ENCODE measurements at regions not wholly inside any gene's neighbourhood (a gene's known extent, or its start where the extent isn't known, plus 50 kb on each side); places are given as distances from the start of the nearest gene placed in this dataset.

GRCh38 chr4:11704186-11704830 lies 275.6 kb upstream of the HS3ST1 start:
- no peak for ATAC-seq
- BruUV-seq (replicated peaks), result TSS peak; percentile 54
- no peaks in the 10 kb centered on the region; a peak in 1 of 4 replicates for H3K9me3 ChIP-seq (ENCODE audit: control insufficient read depth in 1 of 2, insufficient read depth in 1 of 2, low read depth in 1 of 2, low read length in 2 of 2)
- H3K9me2 ChIP-seq (ENCODE audit: insufficient read depth), result no peaks in the 10 kb centered on the region
- peaks cover 32 to 70% of the 10 kb centered on the region in 2 experiments for H3K4me1 ChIP-seq (ENCODE audit: control insufficient read depth in 1 of 2, insufficient read depth in 2 of 2, low read length in 2 of 2)
- DNase-seq (ENCODE audit: low read depth, low spot score), result no peak
- intact Hi-C loops (cut with micrococcal nuclease), result loop anchor here (5.0 kb wide), 1 partner anchor 162 kb away; no protein-coding TSS in a partner anchor
- ChIA-PET POLR2A (interaction anchor here (5.4 kb wide), 1 partner anchor 71 kb away, joined by 33 read pairs; no protein-coding TSS in a partner anchor), CTCF (no interaction called here), RAD21 (ENCODE audit: low non-redundant PET in 1 of 2, low total read pairs in 2 of 2, uncharacterized antibody in 2 of 2, unreplicated experiment in 2 of 2) (no interaction called here)
- H3K27me3 ChIP-seq (ENCODE audit: insufficient read depth, low read length), result no peaks in the 10 kb centered on the region
- TF ChIP-seq ZFX (IDR thresholded peaks at IDR 0.05) (no peak), MAX (IDR thresholded peaks at IDR 0.05) (no peak), EGR1 (IDR thresholded peaks at IDR 0.05; ENCODE audit: low read depth) (no peak), SP1 (IDR thresholded peaks at IDR 0.05; ENCODE audit: low read depth) (peak; percentile 44), CEBPB (IDR thresholded peaks at IDR 0.05; ENCODE audit: low read depth) (peak; percentile 57; the same call in 1 of the 2 replicates), ZNF274 (IDR thresholded peaks at IDR 0.05; ENCODE audit: low read depth, low read length) (no peak), ELF1 (IDR thresholded peaks at IDR 0.05; ENCODE audit: borderline replicate concordance, low read depth) (no peak), FOSL1 (IDR thresholded peaks at IDR 0.05; ENCODE audit: low read depth) (no peak), SRF (IDR thresholded peaks at IDR 0.05; ENCODE audit: low read depth) (peak; percentile 15), EZH2 (IDR thresholded peaks at IDR 0.05) (no peak), POLR2A (IDR thresholded peaks at IDR 0.05; ENCODE audit: borderline replicate concordance, extremely low read depth, insufficient read depth, insufficient read length) (no peak), POLR2AphosphoS5 (IDR thresholded peaks at IDR 0.05; ENCODE audit: low read depth, low read length) (0 out of 2 replicates have a peak, but pooled peaks have one; percentile 18)
- TF ChIP-seq, protein P1, sequence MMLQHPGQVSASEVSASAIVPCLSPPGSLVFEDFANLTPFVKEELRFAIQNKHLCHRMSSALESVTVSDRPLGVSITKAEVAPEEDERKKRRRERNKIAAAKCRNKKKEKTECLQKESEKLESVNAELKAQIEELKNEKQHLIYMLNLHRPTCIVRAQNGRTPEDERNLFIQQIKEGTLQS (IDR thresholded peaks at IDR 0.05), result 0 out of 2 replicates have a peak, but pooled peaks have one; percentile 12
- TF ChIP-seq, protein P2, sequence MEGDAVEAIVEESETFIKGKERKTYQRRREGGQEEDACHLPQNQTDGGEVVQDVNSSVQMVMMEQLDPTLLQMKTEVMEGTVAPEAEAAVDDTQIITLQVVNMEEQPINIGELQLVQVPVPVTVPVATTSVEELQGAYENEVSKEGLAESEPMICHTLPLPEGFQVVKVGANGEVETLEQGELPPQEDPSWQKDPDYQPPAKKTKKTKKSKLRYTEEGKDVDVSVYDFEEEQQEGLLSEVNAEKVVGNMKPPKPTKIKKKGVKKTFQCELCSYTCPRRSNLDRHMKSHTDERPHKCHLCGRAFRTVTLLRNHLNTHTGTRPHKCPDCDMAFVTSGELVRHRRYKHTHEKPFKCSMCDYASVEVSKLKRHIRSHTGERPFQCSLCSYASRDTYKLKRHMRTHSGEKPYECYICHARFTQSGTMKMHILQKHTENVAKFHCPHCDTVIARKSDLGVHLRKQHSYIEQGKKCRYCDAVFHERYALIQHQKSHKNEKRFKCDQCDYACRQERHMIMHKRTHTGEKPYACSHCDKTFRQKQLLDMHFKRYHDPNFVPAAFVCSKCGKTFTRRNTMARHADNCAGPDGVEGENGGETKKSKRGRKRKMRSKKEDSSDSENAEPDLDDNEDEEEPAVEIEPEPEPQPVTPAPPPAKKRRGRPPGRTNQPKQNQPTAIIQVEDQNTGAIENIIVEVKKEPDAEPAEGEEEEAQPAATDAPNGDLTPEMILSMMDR (IDR thresholded peaks at IDR 0.05 in 2 of 3, conservative IDR thresholded peaks at IDR 0.05 in 1 of 3; ENCODE audit: borderline replicate concordance in 1 of 3, insufficient read depth in 1 of 3, low read depth in 2 of 3, low read length in 2 of 3), result no peak
- H2AFZ ChIP-seq (ENCODE audit: low read depth, low read length, poor library complexity, severe bottlenecking), result no peak overlapping the region
- H3K9ac ChIP-seq (ENCODE audit: low read length), result peak overlapping the region; percentile 29
- peak overlapping the region; percentile 0 for H3K4me2 ChIP-seq (ENCODE audit: low read length)
- H4K20me1 ChIP-seq (ENCODE audit: insufficient read depth), result no peaks in the 10 kb centered on the region
- no peaks in the 10 kb centered on the region; the same call in 1 of the 2 replicates for H3K79me2 ChIP-seq (ENCODE audit: insufficient read depth, low read length)
- peak overlapping the region; percentile 28 for H3K27ac ChIP-seq (ENCODE audit: low read depth, low read length)
- peaks cover 0 to 12% of the 10 kb centered on the region in 2 experiments; a peak in 2 of 4 replicates for H3K36me3 ChIP-seq (ENCODE audit: control insufficient read depth in 1 of 2, insufficient read depth in 2 of 2, low read length in 2 of 2)
- no peak overlapping the region for H3K4me3 ChIP-seq (replicated peaks in 1 of 2; ENCODE audit: low read depth in 1 of 2, low read length in 2 of 2)
